Activated CD8-positive, alpha-beta T cell treated with anti-CD3 and anti-CD28 coated beads for 36 hours (primary cell): ENCODE measurements at regions not wholly inside any gene's neighbourhood (a gene's known extent, or its start where the extent isn't known, plus 50 kb on each side); places are given as distances from the start of the nearest gene placed in this dataset.

Experiments used
- ATAC-seq: fragments of 200-7000 bp; cut with Tn5 transposase; one replicate; pipeline ENCODE4 v1.10.0; 2021; ENCODE audit warnings: mild to moderate bottlenecking, moderate library complexity
- CTCF ChIA-PET: fragments of 350-600 bp; sonication (Branson Sonifier 250); formaldehyde crosslinking; loops from one replicate; lab custom pipeline; 2021; ENCODE audit warnings: antibody characterized with exemption; lab: Charles Lee
- POLR2A ChIA-PET: fragments of 350-600 bp; sonication (Branson Sonifier 250); formaldehyde crosslinking; loops from one replicate; lab custom pipeline; 2021; ENCODE audit warnings: antibody characterized with exemption; lab: Charles Lee
- DNase-seq: peaks from one replicate; pipeline ENCODE4 v3.0.0-alpha.2; 2020
- H3K27ac Mint-ChIP-seq: one replicate; pipeline ENCODE4 v1.8.0; 2021; ENCODE audit warnings: mild to moderate bottlenecking, mixed read lengths
- H3K27me3 Mint-ChIP-seq: one replicate; pipeline ENCODE4 v1.8.0; 2021; ENCODE audit warnings: mixed read lengths
- H3K36me3 Mint-ChIP-seq: one replicate; pipeline ENCODE4 v1.8.0; 2021; ENCODE audit warnings: low read depth, mixed read lengths
- H3K4me1 Mint-ChIP-seq: one replicate; pipeline ENCODE4 v1.8.0; 2021; ENCODE audit warnings: low read depth, mixed read lengths
- H3K4me3 Mint-ChIP-seq: one replicate; pipeline ENCODE4 v1.8.0; 2021; ENCODE audit warnings: mild to moderate bottlenecking, moderate library complexity, mixed read lengths
- H3K9me3 Mint-ChIP-seq: one replicate; pipeline ENCODE4 v1.8.0; 2021; ENCODE audit warnings: mixed read lengths
- CTCF ChIP-seq: fragments of 200-600 bp; IDR thresholded peaks from one replicate; pipeline ENCODE4 v1.8.0; 2022; ENCODE audit warnings: antibody characterized with exemption, mild to moderate bottlenecking
- intact Hi-C: fragments of 100-400 bp; cut with micrococcal nuclease; formaldehyde crosslinking; loops from one replicate; pipeline ENCODE4 v1.10.0; 2022

GRCh38 chr2:122491011-122491410 is 735.6 kb downstream of the TSN start:
- intact Hi-C loops = no loop called here
- H3K4me3 Mint-ChIP-seq = no peak overlapping the region
- no peak overlapping the region for H3K27ac Mint-ChIP-seq
- no peak for TF ChIP-seq CTCF
- POLR2A ChIA-PET = no interaction called here
- DNase-seq (no peak), ATAC-seq (no peak)
- no peaks in the 10 kb centered on the region for H3K36me3 Mint-ChIP-seq
- CTCF ChIA-PET = no interaction called here
- H3K9me3 Mint-ChIP-seq = no peaks in the 10 kb centered on the region
- no peaks in the 10 kb centered on the region for H3K4me1 Mint-ChIP-seq
- no peaks in the 10 kb centered on the region for H3K27me3 Mint-ChIP-seq

GRCh38 chr2:122500316-122501105 is 745.1 kb downstream of the TSN start:
- H3K9me3 Mint-ChIP-seq = no peaks in the 10 kb centered on the region
- no peaks in the 10 kb centered on the region for H3K36me3 Mint-ChIP-seq
- TF ChIP-seq CTCF = no peak
- CTCF ChIA-PET = no interaction called here
- no peak overlapping the region for H3K27ac Mint-ChIP-seq
- H3K4me3 Mint-ChIP-seq = no peak overlapping the region
- intact Hi-C loops = no loop called here
- no peaks in the 10 kb centered on the region for H3K27me3 Mint-ChIP-seq
- H3K4me1 Mint-ChIP-seq = no peaks in the 10 kb centered on the region
- no peak for ATAC-seq
- DNase-seq = no peak
- POLR2A ChIA-PET = no interaction called here

- CTCF ChIA-PET = no interaction called here
- Mint-ChIP-seq H3K27ac (no peak overlapping the region), H3K4me1 (no peaks in the 10 kb centered on the region), H3K9me3 (no peaks in the 10 kb centered on the region), H3K4me3 (no peak overlapping the region), H3K27me3 (no peaks in the 10 kb centered on the region), H3K36me3 (no peaks in the 10 kb centered on the region)
- DNase-seq (no peak), ATAC-seq (no peak)
- POLR2A ChIA-PET = no interaction called here
- TF ChIP-seq CTCF = no peak
- intact Hi-C loops = no loop called here
Measured at GRCh38 chr2:122506620-122507019, 751.2 kb downstream of the TSN start.

- intact Hi-C loops = no loop called here
- TF ChIP-seq CTCF = no peak
- DNase-seq (no peak), ATAC-seq (no peak)
- ChIA-PET POLR2A (interaction anchor here (0.9 kb wide), 1 partner anchor 14 kb away, joined by 3 read pairs; no protein-coding TSS in a partner anchor), CTCF (no interaction called here)
- Mint-ChIP-seq H3K27me3 (no peaks in the 10 kb centered on the region), H3K36me3 (no peaks in the 10 kb centered on the region), H3K9me3 (no peaks in the 10 kb centered on the region), H3K4me1 (no peaks in the 10 kb centered on the region), H3K27ac (no peak overlapping the region), H3K4me3 (no peak overlapping the region)
Measured at GRCh38 chr2:122507261-122507660, 751.8 kb downstream of the TSN start.

GRCh38 chr2:122512091-122512490 is 756.6 kb downstream of the TSN start:
- Mint-ChIP-seq H3K27me3 (no peaks in the 10 kb centered on the region), H3K4me1 (no peaks in the 10 kb centered on the region), H3K27ac (no peak overlapping the region), H3K9me3 (peaks cover 6% of the 10 kb centered on the region), H3K4me3 (no peak overlapping the region), H3K36me3 (no peaks in the 10 kb centered on the region)
- CTCF ChIA-PET = no interaction called here
- intact Hi-C loops = no loop called here
- ATAC-seq (no peak), DNase-seq (no peak)
- POLR2A ChIA-PET = no interaction called here
- TF ChIP-seq CTCF = no peak
